ENCODE measurements at regions not wholly inside any gene's neighbourhood (a gene's known extent, or its start where the extent isn't known, plus 50 kb on each side); places are given as distances from the start of the nearest gene placed in this dataset.

DNA sequence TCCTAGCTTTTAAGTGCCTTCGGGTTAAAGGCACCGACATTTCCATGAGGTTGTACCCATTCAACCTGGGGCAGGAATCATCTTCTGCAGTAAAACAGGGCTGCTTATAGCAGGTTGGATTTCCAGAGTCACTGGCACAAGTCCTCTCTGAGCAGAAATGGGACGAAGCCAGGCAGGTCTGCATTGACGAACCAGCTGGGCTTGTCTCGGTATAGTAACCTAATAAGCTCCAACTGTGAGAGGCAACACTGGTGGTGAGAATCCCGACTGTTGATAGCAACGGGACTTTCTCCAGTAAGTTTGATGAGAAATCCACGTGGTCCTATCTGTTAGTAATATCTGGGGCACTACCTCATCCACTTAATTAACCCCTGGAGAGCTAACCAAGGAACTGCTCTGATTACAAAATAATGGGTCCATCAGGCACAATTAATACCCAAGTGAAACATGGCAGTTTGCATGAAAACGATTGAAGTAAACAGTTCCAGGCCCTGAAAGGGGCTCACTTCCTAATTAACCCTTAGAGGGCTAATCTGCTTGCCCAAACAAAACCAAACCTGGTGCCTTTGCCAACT is 491.0 kb upstream of the C9orf72 start (continued):
- TF ChIP-seq, protein P1, sequence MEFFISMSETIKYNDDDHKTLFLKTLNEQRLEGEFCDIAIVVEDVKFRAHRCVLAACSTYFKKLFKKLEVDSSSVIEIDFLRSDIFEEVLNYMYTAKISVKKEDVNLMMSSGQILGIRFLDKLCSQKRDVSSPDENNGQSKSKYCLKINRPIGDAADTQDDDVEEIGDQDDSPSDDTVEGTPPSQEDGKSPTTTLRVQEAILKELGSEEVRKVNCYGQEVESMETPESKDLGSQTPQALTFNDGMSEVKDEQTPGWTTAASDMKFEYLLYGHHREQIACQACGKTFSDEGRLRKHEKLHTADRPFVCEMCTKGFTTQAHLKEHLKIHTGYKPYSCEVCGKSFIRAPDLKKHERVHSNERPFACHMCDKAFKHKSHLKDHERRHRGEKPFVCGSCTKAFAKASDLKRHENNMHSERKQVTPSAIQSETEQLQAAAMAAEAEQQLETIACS (CRISPR knock-in tag; IDR thresholded peaks at IDR 0.05), result no peak
- no peak for TF ChIP-seq ZNF350 (CRISPR knock-in tag; IDR thresholded peaks at IDR 0.05; ENCODE audit: borderline replicate concordance, low read depth)
- TF ChIP-seq GTF3A (CRISPR knock-in tag; conservative IDR thresholded peaks at IDR 0.05), result no peak
- no peak for TF ChIP-seq ATF7 (IDR thresholded peaks at IDR 0.05)
- TF ChIP-seq ATF7 (CRISPR knock-in tag; IDR thresholded peaks at IDR 0.05), result no peak
- TF ChIP-seq ERF (CRISPR knock-in tag; IDR thresholded peaks at IDR 0.05), result no peak
- no peak for TF ChIP-seq PAF1 (CRISPR knock-in tag; IDR thresholded peaks at IDR 0.05)
- no peak for TF ChIP-seq ZNF710 (CRISPR knock-in tag; IDR thresholded peaks at IDR 0.05; ENCODE audit: borderline replicate concordance)
- TF ChIP-seq NFE2L1 (CRISPR knock-in tag; IDR thresholded peaks at IDR 0.05; ENCODE audit: borderline replicate concordance), result no peak

DNA sequence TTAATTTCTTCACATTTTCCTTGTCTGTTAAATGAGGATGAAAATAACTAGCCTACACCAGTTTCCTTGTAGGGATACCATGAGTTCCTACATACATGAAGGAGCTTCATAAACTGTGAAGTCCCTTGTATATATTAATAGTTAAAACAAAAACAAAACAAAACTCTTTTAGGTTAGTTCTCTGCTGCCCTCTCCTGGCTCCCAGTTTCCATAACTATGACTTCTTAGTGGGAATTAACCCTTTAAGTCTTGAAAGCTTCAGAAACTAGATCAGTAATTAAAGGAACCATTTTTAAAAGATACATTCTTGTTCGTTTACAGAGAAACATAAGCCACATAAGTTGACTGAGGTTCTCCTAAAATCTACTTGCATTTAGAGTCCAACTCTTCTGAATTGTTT is 500.0 kb upstream of the C9orf72 start:
- BruUV-seq (replicated peaks), result no TSS peak
- Histone ChIP-seq H3K36me3 (replicated peaks in 1 of 2; ENCODE audit: control insufficient read depth in 1 of 2, insufficient read depth in 2 of 2, low read length in 2 of 2) (no peaks in the 10 kb centered on the region), H2AFZ (ENCODE audit: low read length) (no peak overlapping the region), H4K20me1 (ENCODE audit: insufficient read depth, low read length) (no peaks in the 10 kb centered on the region), H3K27ac (ENCODE audit: extremely low read length, insufficient read depth, low read length) (no peak overlapping the region), H3K4me3 (replicated peaks in 1 of 3; ENCODE audit: insufficient read depth in 1 of 3, low read depth in 2 of 3, low read length in 3 of 3) (peak overlapping the region in 1 of 3 experiments; percentile 12; a peak in 1 of 6 replicates), H3K4me2 (ENCODE audit: low read depth, low read length) (peak overlapping the region; percentile 44; the same call in 1 of the 2 replicates), H3K9me3 (ENCODE audit: low read length) (no peaks in the 10 kb centered on the region), H3K4me1 (ENCODE audit: insufficient read depth, low read length) (no peaks in the 10 kb centered on the region), H3K79me2 (ENCODE audit: insufficient read depth, low read length) (no peaks in the 10 kb centered on the region), H3K9ac (ENCODE audit: insufficient read depth, low read depth, low read length) (no peak overlapping the region), H3K27me3 (ENCODE audit: control insufficient read depth in 1 of 2, insufficient read depth in 2 of 2, low read length in 2 of 2) (no peaks in the 10 kb centered on the region)
- intact Hi-C loops (cut with micrococcal nuclease; ENCODE audit: unreplicated experiment) (loop anchor here (1.0 kb wide), 2 partner anchors 347 to 740 kb away; no protein-coding TSS in a partner anchor), in situ Hi-C loops (cut with HindIII; ENCODE audit: extremely low pct_ligation_motif_present, low pct_unique_long_range_greater_than_20kb) (loop anchor here (5.0 to 25.0 kb wide), 2 partner anchors 351 to 736 kb away; no protein-coding TSS in a partner anchor)
- CTCF ChIA-PET (ENCODE audit: low intra/inter-chr PET ratio, low total read pairs), result interaction anchor here (2.6 kb wide), 1 partner anchor 347 kb away, joined by 27 read pairs; no protein-coding TSS in a partner anchor
- TF ChIP-seq STAG1 (CRISPR knock-in tag; IDR thresholded peaks at IDR 0.05) (peak; percentile 67), KDM6A (CRISPR knock-in tag; IDR thresholded peaks at IDR 0.05; ENCODE audit: low read depth) (no peak), SMC3 (IDR thresholded peaks at IDR 0.05; ENCODE audit: low read length) (peak; percentile 64), ZNF652 (CRISPR knock-in tag; IDR thresholded peaks at IDR 0.05; ENCODE audit: borderline replicate concordance, low read depth) (peak; percentile 99), CTCF (CRISPR knock-in tag; IDR thresholded peaks at IDR 0.05) (peak; percentile 53), RAD21 (CRISPR knock-in tag; IDR thresholded peaks at IDR 0.05) (peak; percentile 25; the same call in 1 of the 2 replicates), ZSCAN9 (CRISPR knock-in tag; IDR thresholded peaks at IDR 0.05; ENCODE audit: borderline replicate concordance) (no peak)
- WGBS (ENCODE audit: low lambda C conversion rate), result 0% methylated on average over 1 of the region's 1 CpG
- DNase-seq (ENCODE audit: low spot score), result peak; percentile 30
- FAIRE-seq, result no peak
- peak; percentile 60 for ATAC-seq
- POLR2A ChIA-PET, result no interaction called here
